WTC11 (cell line): ENCODE measurements at regions not wholly inside any gene's neighbourhood (a gene's known extent, or its start where the extent isn't known, plus 50 kb on each side); places are given as distances from the start of the nearest gene placed in this dataset.

Source experiments
- ATF2 ChIP-seq: sonication (generic); formaldehyde crosslinking; IDR thresholded peaks from 2 replicates; pipeline ENCODE4 v1.8.1; 2022; ENCODE audit warnings: low read depth, missing genetic modification reagents, borderline replicate concordance
- CBFB ChIP-seq: sonication (generic); formaldehyde crosslinking; IDR thresholded peaks from 2 replicates; pipeline ENCODE4 v1.8.1; 2022; ENCODE audit warnings: mild to moderate bottlenecking, low read depth, missing genetic modification reagents
- CTCF ChIP-seq: fragments of 200-600 bp; IDR thresholded peaks from 2 replicates; pipeline ENCODE4 v1.8.0; 2022; ENCODE audit warnings: antibody characterized with exemption
- GRHL2 ChIP-seq: fragments of 250-450 bp; sonication (Bioruptor Pico); IDR thresholded peaks from 2 replicates; pipeline ENCODE4 v1.8.0; 2022; ENCODE audit warnings: mild to moderate bottlenecking, moderate library complexity; ENCODE audit not compliant: insufficient replicate concordance, severe bottlenecking
- HMGA2 ChIP-seq: fragments of 250-450 bp; sonication (Bioruptor Pico); IDR thresholded peaks from 2 replicates; pipeline ENCODE4 v1.4.0; 2021; ENCODE audit warnings: mild to moderate bottlenecking, moderate library complexity
- PRDM15 ChIP-seq: sonication (generic); formaldehyde crosslinking; IDR thresholded peaks from 2 replicates; pipeline ENCODE4 v1.8.0; 2022; ENCODE audit warnings: missing genetic modification reagents
- PREB ChIP-seq: sonication (generic); formaldehyde crosslinking; IDR thresholded peaks from 2 replicates; pipeline ENCODE4 v1.8.1; 2022; ENCODE audit warnings: mild to moderate bottlenecking, missing genetic modification reagents, moderate library complexity, borderline replicate concordance
- RELA ChIP-seq: sonication (generic); formaldehyde crosslinking; IDR thresholded peaks from 2 replicates; pipeline ENCODE4 v1.8.1; 2022; ENCODE audit warnings: missing genetic modification reagents, mild to moderate bottlenecking, borderline replicate concordance
- TEAD4 ChIP-seq: sonication (generic); formaldehyde crosslinking; IDR thresholded peaks from 2 replicates; pipeline ENCODE4 v1.8.0; 2022; ENCODE audit warnings: mild to moderate bottlenecking, missing genetic modification reagents

- no peak for TF ChIP-seq TEAD4 (CRISPR knock-in tag)
- TF ChIP-seq CBFB (CRISPR knock-in tag), result no peak
- TF ChIP-seq GRHL2 (CRISPR knock-in tag), result no peak
- TF ChIP-seq CTCF, result no peak
- TF ChIP-seq ATF2 (CRISPR knock-in tag), result no peak
- no peak for TF ChIP-seq RELA (CRISPR knock-in tag)
- TF ChIP-seq HMGA2 (CRISPR knock-in tag), result no peak
- TF ChIP-seq PRDM15, result no peak
- no peak for TF ChIP-seq PREB (CRISPR knock-in tag)
These were observed 66.8 kb upstream of the KBTBD8 start for GRCh38 chr3:66931291-66931690.
